Embryonic facial prominence (tissue), 1 donor: ENCODE measurements at regions not wholly inside any gene's neighbourhood (a gene's known extent, or its start where the extent isn't known, plus 50 kb on each side); places are given as distances from the start of the nearest gene placed in this dataset.

Source experiments
- DNase-seq: peaks from one replicate; pipeline ENCODE4 v3.0.0-alpha.2; 2016; ENCODE audit errors: extremely low spot score

GRCh38 chr4:163622379-163623035 lies 128.0 kb downstream of the TMA16 start:
- no peak for DNase-seq

GRCh38 chr4:163623787-163624186 lies 129.3 kb downstream of the TMA16 start:
- DNase-seq, result no peak

- DNase-seq, result no peak
These were observed 130.2 kb downstream of the TMA16 start for GRCh38 chr4:163624727-163625126.

GRCh38 chr4:163631288-163631687 lies 136.8 kb downstream of the TMA16 start:
- DNase-seq, result no peak

- DNase-seq, result peak; percentile 11
These were observed 144.4 kb downstream of the TMA16 start for GRCh38 chr4:163638909-163639308.

GRCh38 chr4:163649557-163650091 lies 155.1 kb downstream of the TMA16 start:
- DNase-seq, result no peak

- no peak for DNase-seq
These were observed 157.3 kb downstream of the TMA16 start for GRCh38 chr4:163651761-163652160.

GRCh38 chr4:163654621-163655020 lies 160.1 kb downstream of the TMA16 start:
- no peak for DNase-seq

GRCh38 chr4:163660636-163661035 lies 166.1 kb downstream of the TMA16 start:
- no peak for DNase-seq

GRCh38 chr4:163662768-163663167 lies 168.3 kb downstream of the TMA16 start:
- no peak for DNase-seq

- no peak for DNase-seq
These were observed 169.2 kb downstream of the TMA16 start for GRCh38 chr4:163663454-163664225.

GRCh38 chr4:163665101-163665500 lies 170.6 kb downstream of the TMA16 start:
- no peak for DNase-seq

- DNase-seq, result no peak
These were observed 171.2 kb downstream of the TMA16 start for GRCh38 chr4:163665521-163666331.

- no peak for DNase-seq
These were observed 171.9 kb downstream of the TMA16 start for GRCh38 chr4:163666332-163666873.

GRCh38 chr4:163672751-163673150 lies 178.3 kb downstream of the TMA16 start:
- DNase-seq, result no peak

GRCh38 chr4:163673848-163674697 lies 179.6 kb downstream of the TMA16 start:
- no peak for DNase-seq

GRCh38 chr4:163679189-163679588 lies 184.7 kb downstream of the TMA16 start:
- DNase-seq, result no peak

- no peak for DNase-seq
These were observed 186.1 kb downstream of the TMA16 start for GRCh38 chr4:163680386-163681098.

- no peak for DNase-seq
These were observed 186.8 kb downstream of the TMA16 start for GRCh38 chr4:163681208-163681821.

GRCh38 chr4:163688856-163689255 lies 194.4 kb downstream of the TMA16 start:
- no peak for DNase-seq
